ENCODE measurements at regions not wholly inside any gene's neighbourhood (a gene's known extent, or its start where the extent isn't known, plus 50 kb on each side); places are given as distances from the start of the nearest gene placed in this dataset.

DNA sequence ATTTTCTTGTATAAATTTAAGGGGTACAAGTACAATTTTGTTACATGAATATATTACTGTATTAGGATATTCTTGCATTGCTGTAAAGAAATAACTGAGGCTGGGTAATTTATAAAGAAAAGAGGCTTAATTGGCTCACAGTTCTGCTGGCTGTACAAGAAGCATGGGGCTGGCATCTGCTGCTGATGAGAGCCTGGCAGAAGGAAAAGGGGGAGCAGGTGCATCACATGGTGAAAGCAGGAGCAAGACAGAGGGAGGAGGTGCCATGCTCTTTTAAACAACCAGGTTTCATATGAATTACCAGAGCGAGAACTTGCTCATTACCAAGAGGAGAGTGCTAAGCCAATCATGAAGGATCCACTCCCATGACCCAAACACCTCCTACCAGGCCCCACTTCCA is 399.5 kb upstream of the RAB6C start:
- Mint-ChIP-seq H3K4me3 (no peak overlapping the region), H3K9me3 (peaks cover 4 to 10% (median 7%) of the 10 kb centered on the region in 7 donors), H3K27ac (no peak overlapping the region), H3K27me3 (peaks cover 0 to 13% (median 8%) of the 10 kb centered on the region in 3 donors), H3K36me3 (no peaks in the 10 kb centered on the region), H3K4me1 (no peaks in the 10 kb centered on the region)
- ATAC-seq (ENCODE audit: low read depth in 2 of 2), result no peak
- no peak for DNase-seq

DNA sequence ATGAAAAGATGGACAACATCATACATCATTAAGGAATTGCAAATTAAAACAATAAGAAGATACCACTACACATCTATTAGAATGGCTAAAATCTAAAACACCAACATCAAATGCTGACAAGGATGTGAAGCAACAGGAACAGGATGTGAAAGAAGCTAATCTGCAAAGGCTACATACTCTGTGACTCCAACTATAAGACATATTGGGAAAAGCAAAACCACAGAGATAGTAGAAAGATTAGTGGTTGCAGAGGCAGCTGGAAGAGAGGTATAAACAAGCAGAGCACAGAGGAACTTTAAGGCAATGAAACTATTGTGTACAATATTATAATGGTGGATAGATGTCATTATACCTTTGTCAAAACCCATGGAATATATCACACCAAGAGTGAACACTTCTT is 393.7 kb upstream of the RAB6C start:
- Mint-ChIP-seq H3K4me3 (no peak overlapping the region), H3K27me3 (peaks cover 11 to 12% (median 11%) of the 10 kb centered on the region in 3 donors), H3K36me3 (no peaks in the 10 kb centered on the region), H3K9me3 (peaks cover 3 to 9% (median 6%) of the 10 kb centered on the region in 7 donors), H3K4me1 (no peaks in the 10 kb centered on the region), H3K27ac (no peak overlapping the region)
- ATAC-seq (ENCODE audit: low read depth in 2 of 2) (no peak), DNase-seq (no peak)

DNA sequence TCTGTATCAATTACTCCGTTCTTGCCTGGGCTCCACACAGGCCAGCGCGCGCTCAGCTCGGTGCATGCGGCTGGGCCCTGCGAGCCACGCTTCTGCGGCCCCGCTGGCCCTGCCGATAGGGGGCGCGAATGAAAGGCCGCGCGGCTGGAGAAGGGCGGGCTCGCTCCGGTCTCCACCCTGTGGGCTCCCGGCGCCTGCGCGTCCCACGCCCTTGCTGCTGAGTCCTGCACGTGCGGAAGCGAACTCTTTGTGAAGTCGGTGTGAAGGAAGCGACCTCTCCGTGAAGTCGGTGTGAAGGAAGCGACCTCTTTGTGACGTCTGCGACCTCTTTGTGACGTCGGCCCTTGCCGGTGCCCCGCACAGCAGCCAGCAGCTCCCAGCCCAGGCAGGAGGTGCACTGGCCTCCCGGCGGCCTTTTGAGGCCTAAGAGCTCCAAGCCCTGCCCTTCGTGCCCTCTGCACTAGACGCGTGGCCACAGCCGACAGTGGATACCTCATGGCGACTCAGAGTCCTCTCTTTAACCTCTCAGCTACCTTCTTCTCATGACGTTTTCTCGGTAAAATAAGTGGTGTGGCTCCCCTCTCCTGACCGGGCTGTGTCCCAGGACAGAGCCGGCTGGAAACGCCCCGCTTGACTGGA is 391.9 kb upstream of the RAB6C start:
- ATAC-seq (ENCODE audit: low read depth in 2 of 2), result no peak
- DNase-seq, result no peak

DNA sequence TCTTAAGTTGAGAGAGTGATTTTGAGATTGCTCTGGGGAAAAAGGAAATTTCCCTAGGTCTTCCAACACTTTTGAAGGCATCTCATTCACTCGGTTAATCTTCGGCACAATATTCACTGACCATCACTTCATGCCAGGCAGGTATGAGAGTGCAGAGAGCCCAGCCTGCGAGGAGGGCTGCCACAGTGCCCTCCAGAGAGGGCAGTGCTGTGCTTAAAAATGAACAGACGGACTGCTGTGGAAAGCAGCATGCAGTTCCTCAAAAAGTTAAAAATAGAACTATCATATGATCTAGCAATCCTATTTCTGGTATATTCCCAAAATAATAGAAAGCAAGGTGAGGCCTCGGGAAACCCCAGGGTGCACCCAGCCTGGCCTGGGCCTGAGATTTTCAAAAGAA is 374.9 kb upstream of the RAB6C start:
- Mint-ChIP-seq H3K4me1 (peaks cover 0 to 3% (median 0%) of the 10 kb centered on the region in 3 donors), H3K27me3 (peaks cover 4 to 13% (median 10%) of the 10 kb centered on the region in 3 donors), H3K36me3 (no peaks in the 10 kb centered on the region), H3K9me3 (peaks cover 3 to 17% (median 12%) of the 10 kb centered on the region in 7 donors), H3K27ac (no peak overlapping the region), H3K4me3 (no peak overlapping the region)
- ATAC-seq (ENCODE audit: low read depth in 2 of 2) (no peak), DNase-seq (no peak)

More for the DNA sequence above, 391.9 kb upstream of the RAB6C start:
- Mint-ChIP-seq H3K4me3 (no peak overlapping the region), H3K27ac (no peak overlapping the region), H3K4me1 (no peaks in the 10 kb centered on the region), H3K9me3 (peaks cover 0 to 5% (median 3%) of the 10 kb centered on the region in 7 donors), H3K27me3 (peaks cover 11 to 14% (median 12%) of the 10 kb centered on the region in 3 donors), H3K36me3 (no peaks in the 10 kb centered on the region)

DNA sequence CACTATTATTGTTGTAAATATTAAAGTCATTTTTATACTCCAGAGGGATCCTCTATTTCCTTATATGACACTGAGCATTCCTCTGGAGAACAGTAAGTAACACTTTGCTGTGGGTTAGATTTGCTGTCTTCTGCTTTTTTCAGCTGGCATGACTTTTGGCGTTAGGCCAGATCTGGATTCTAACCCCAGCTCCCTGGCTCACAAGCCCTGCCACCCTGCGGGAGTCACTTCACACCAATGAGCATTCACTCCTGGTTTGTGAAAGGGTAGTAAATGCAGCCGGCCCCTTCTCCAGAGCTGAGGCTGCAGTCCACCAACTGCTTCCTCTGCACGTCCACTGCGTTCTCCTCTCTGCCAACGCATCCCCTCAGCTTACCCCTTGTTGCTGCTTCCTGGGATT is 373.8 kb upstream of the RAB6C start:
- no peaks in the 10 kb centered on the region for H3K36me3 Mint-ChIP-seq
- DNase-seq (no peak), ATAC-seq (ENCODE audit: low read depth in 2 of 2) (no peak)
- H3K27me3 Mint-ChIP-seq, result peaks cover 4 to 13% (median 10%) of the 10 kb centered on the region in 3 donors
- H3K9me3 Mint-ChIP-seq, result peaks cover 3 to 19% (median 9%) of the 10 kb centered on the region in 7 donors
- H3K27ac Mint-ChIP-seq, result no peak overlapping the region
- H3K4me1 Mint-ChIP-seq, result peaks cover 0 to 3% (median 0%) of the 10 kb centered on the region in 3 donors
- no peak overlapping the region for H3K4me3 Mint-ChIP-seq

DNA sequence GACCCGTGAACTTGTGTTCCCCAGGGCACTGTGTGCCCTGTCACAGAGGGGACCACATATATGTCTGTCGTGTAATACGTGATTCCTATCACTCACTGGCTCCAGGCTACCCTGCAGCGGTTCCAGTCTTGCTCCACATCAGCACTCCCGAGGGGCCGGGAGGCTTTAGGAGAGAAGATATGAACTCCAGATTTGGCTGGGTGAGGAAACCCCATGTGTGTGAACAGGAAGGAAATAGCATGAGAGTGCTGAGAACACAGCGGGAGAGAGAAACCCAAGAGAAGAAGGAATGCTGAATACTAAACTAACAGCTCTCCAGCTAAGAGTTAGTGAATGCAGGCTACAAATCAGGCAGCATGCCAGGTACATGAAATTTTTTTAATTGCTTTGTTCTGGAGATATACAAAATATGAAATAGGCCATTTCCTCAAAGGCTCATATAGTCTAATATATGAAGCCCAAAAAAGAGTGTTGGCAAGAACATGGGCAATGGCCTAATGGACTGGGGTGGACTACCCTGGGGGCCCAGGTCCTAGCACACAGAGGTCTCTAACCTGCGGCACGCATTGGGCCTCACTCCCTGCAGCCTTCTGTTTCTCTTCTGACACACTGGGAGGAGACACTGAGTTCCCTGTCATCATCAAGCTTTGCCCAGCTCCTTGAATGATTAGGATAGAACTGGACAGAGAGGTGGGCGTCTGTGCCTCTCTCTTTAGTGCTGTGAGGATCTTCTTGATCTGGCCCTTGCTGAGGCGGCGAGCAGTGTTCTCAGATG is 372.8 kb upstream of the RAB6C start:
- H3K4me1 Mint-ChIP-seq, result peaks cover 0 to 3% (median 0%) of the 10 kb centered on the region in 3 donors
- H3K4me3 Mint-ChIP-seq, result no peak overlapping the region
- DNase-seq (no peak), ATAC-seq (ENCODE audit: low read depth in 2 of 2) (no peak)
- H3K36me3 Mint-ChIP-seq, result no peaks in the 10 kb centered on the region
- H3K27ac Mint-ChIP-seq, result no peak overlapping the region
- H3K27me3 Mint-ChIP-seq, result peaks cover 4 to 16% (median 10%) of the 10 kb centered on the region in 3 donors
- H3K9me3 Mint-ChIP-seq, result peaks cover 0 to 19% (median 10%) of the 10 kb centered on the region in 7 donors

DNA sequence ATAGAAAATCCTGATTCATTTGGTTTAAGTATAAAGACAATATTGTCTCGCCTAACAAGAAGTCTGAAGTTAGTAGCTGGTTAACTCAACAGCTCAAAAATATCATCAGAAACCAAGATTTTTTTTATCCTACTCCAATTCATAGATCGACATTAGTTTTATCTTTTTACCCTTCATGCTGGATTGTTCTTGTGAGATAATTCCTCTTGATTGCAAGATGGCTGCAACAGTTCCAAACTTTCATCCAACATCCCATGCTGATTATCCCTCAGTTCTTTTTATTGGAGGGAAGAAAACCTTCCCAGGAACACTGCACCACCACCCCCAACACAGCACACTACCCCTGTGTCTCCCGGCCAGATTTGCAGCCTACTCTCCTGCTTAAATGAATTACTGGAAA is 370.2 kb upstream of the RAB6C start:
- Mint-ChIP-seq H3K9me3 (peaks cover 0 to 19% (median 10%) of the 10 kb centered on the region in 7 donors), H3K4me3 (no peak overlapping the region), H3K4me1 (peaks cover 0 to 3% (median 0%) of the 10 kb centered on the region in 3 donors)

DNA sequence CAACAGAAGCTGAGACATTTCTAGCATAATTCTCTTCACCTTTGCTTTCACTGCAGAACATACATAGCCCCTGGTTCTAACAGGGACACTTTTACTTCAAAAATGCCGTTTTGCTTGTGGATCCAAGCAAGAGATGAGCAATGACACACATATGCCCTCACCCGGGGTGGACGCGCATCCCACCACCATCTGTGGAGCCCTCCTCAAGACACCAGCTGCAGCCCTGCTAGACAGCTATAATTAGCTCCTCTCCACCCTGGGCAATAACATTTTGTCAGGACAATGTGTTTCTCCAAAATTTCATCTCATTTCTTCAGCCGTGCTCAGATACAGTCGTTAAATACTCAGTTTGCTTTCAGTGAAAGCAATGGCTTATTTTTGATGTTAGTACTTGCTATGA is 368.7 kb upstream of the RAB6C start:
- ATAC-seq (ENCODE audit: low read depth in 2 of 2) (no peak), DNase-seq (no peak)
- peaks cover 0 to 19% (median 10%) of the 10 kb centered on the region in 7 donors for H3K9me3 Mint-ChIP-seq
- H3K27ac Mint-ChIP-seq, result no peak overlapping the region
- H3K36me3 Mint-ChIP-seq, result no peaks in the 10 kb centered on the region
- H3K4me1 Mint-ChIP-seq, result peaks cover 0 to 3% (median 0%) of the 10 kb centered on the region in 3 donors
- H3K4me3 Mint-ChIP-seq, result no peak overlapping the region
- peaks cover 10 to 24% (median 10%) of the 10 kb centered on the region in 3 donors for H3K27me3 Mint-ChIP-seq

More for the DNA sequence above, 370.2 kb upstream of the RAB6C start:
- ATAC-seq (ENCODE audit: low read depth in 2 of 2) (no peak), DNase-seq (no peak)
- H3K27ac Mint-ChIP-seq, result no peak overlapping the region
- H3K36me3 Mint-ChIP-seq, result no peaks in the 10 kb centered on the region
- H3K27me3 Mint-ChIP-seq, result peaks cover 10 to 23% (median 10%) of the 10 kb centered on the region in 3 donors

DNA sequence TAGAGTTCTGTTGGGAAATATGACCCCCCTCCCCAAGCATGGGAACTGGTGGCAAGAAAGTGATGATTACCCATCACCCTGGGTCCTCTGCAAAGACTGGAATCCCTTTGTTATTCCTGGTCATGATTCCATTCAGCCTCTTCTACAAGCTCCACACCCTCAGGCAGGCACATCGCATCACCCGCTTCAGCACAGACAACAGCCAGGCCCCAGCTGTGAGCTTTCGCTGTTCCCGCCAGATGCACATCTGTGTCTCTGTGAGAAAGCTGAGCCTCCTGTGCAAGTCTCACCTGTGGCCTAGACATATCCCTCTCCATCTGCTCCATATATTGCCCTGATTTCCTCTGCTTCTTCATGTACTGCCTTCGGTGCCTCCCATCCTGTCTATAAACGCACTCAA is 368.0 kb upstream of the RAB6C start:
- no peak for ATAC-seq (ENCODE audit: low read depth in 2 of 2)
- no peak for DNase-seq
- Mint-ChIP-seq H3K9me3 (peaks cover 0 to 19% (median 10%) of the 10 kb centered on the region in 7 donors), H3K36me3 (no peaks in the 10 kb centered on the region), H3K4me3 (no peak overlapping the region), H3K27ac (no peak overlapping the region), H3K4me1 (no peaks in the 10 kb centered on the region), H3K27me3 (peaks cover 3 to 17% (median 8%) of the 10 kb centered on the region in 3 donors)

DNA sequence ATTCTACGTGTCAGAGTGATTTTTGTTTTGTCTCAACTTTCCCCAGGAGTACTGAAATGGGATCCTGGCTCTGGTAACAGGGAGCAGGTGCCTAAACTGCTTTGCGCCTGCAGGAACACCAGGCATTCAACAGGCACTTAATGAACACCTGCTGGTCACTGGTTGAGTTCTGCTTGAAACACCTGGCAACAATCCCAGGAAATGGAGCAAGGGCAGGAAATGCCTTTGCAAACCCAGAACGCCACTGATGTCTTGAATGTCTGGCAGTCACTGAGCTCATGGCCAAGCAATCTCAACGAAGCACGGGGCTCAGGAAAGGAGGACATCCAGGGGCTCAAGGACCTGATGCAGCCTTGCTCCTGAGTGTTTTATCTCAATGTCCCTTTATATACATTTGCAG is 360.0 kb upstream of the RAB6C start:
- Mint-ChIP-seq H3K9me3 (peaks cover 0 to 5% (median 1%) of the 10 kb centered on the region in 7 donors), H3K4me1 (no peaks in the 10 kb centered on the region), H3K36me3 (no peaks in the 10 kb centered on the region), H3K27ac (no peak overlapping the region), H3K27me3 (peaks cover 0 to 9% (median 4%) of the 10 kb centered on the region in 3 donors), H3K4me3 (no peak overlapping the region)
- DNase-seq, result no peak
- ATAC-seq (ENCODE audit: low read depth in 2 of 2), result no peak

DNA sequence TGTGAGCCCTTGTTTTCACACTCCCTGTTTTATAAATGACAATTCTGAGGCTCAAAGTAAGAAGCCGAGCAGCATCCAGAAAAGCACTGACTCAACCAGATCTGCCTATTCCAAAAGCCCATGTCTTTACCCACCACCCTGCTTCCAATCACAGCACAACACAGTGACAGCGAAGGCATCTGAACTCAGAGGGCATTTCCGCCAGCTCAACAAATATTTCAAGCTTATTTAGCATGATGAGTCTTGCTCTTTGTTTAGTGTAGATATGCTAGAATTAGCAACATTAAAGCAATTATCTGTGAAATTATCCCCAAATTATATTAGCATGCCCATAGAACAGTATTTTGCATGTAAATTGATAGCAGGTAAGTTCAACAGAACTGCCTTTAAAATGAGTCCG is 359.1 kb upstream of the RAB6C start:
- peaks cover 0 to 12% (median 0%) of the 10 kb centered on the region in 3 donors for H3K27me3 Mint-ChIP-seq

DNA sequence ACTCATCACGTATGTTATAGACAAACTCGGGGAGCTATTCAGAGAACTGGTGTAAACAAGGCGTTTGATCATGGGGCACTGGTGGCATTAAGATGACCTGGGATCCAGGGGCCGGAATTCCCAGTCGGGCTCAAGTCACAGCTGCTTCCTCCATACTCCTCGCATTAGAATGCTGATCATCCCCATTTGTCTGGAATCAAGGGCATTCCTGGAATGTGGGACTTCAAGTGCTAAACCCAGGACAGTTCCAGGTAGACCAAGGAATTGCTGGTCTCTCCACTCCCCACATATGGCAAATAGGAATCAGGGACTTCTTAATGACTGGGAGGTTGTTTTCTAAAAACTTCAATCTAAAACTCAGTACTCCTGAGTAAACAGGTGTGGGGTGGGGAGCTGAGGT is 355.7 kb upstream of the RAB6C start:
- Mint-ChIP-seq H3K9me3 (peaks cover 0 to 20% (median 0%) of the 10 kb centered on the region in 7 donors), H3K36me3 (no peaks in the 10 kb centered on the region), H3K27me3 (peaks cover 0 to 17% (median 0%) of the 10 kb centered on the region in 3 donors), H3K4me1 (peaks cover 0 to 3% (median 0%) of the 10 kb centered on the region in 3 donors), H3K4me3 (no peak overlapping the region), H3K27ac (no peak overlapping the region)
- no peak for ATAC-seq (ENCODE audit: low read depth in 2 of 2)
- no peak for DNase-seq

More for the DNA sequence above, 359.1 kb upstream of the RAB6C start:
- Mint-ChIP-seq H3K4me1 (peaks cover 0 to 1% (median 0%) of the 10 kb centered on the region in 3 donors), H3K27ac (peak overlapping the region in 1 of 6 donors; percentile 6), H3K36me3 (no peaks in the 10 kb centered on the region), H3K9me3 (peaks cover 0 to 7% (median 1%) of the 10 kb centered on the region in 7 donors), H3K4me3 (no peak overlapping the region)
- no peak for ATAC-seq (ENCODE audit: low read depth in 2 of 2)
- DNase-seq, result no peak

DNA sequence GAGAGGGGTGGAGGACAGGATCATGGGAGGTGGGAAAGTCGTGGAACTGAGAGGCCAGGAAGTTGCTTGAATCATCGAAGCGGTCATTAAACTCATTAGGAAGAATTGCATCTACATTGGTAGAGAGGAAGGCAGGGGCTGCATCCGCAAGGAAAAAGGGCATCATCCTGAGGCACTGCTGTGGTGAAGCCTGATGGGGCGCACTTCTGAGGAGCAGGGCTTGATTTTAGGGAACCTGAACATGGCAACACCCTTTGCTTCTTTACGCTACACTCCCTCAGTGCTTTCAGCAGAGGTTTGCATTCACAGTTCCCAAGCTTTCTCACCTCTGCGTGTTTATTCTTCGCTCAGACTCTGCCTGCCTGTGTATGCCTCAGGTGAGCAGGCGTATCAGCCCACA is 352.0 kb upstream of the RAB6C start:
- Mint-ChIP-seq H3K27ac (no peak overlapping the region), H3K4me3 (no peak overlapping the region), H3K4me1 (peaks cover 0 to 3% (median 0%) of the 10 kb centered on the region in 3 donors), H3K36me3 (no peaks in the 10 kb centered on the region), H3K27me3 (peaks cover 0 to 15% (median 0%) of the 10 kb centered on the region in 3 donors), H3K9me3 (peaks cover 0 to 27% (median 2%) of the 10 kb centered on the region in 7 donors)
- DNase-seq (no peak), ATAC-seq (ENCODE audit: low read depth in 2 of 2) (no peak)

DNA sequence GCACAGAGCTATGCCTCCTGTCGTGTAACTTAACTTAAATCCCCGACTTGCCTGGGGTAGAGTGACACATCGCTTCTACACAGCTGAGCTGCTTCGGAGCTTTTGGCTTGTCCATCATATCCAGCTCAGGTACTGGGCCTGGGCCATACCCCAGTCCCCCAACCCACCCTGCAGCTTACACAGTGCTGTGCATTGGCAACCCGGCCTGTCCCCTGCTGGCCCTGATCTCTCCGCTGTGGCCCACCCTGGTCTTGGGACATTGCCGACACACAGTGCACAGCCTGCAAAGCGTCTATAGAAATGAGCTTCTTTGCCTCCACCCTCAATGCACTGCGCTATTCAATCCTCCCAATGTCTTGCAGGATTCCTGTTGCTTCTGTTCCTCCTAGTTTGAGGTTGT is 342.8 kb upstream of the RAB6C start:
- Mint-ChIP-seq H3K27ac (no peak overlapping the region), H3K9me3 (peaks cover 0 to 4% (median 0%) of the 10 kb centered on the region in 7 donors), H3K4me1 (no peaks in the 10 kb centered on the region), H3K27me3 (peaks cover 0 to 6% (median 0%) of the 10 kb centered on the region in 3 donors), H3K4me3 (no peak overlapping the region), H3K36me3 (no peaks in the 10 kb centered on the region)
- DNase-seq (no peak), ATAC-seq (ENCODE audit: low read depth in 2 of 2) (no peak)
